ENCODE measurements at regions not wholly inside any gene's neighbourhood (a gene's known extent, or its start where the extent isn't known, plus 50 kb on each side); places are given as distances from the start of the nearest gene placed in this dataset.

DNA sequence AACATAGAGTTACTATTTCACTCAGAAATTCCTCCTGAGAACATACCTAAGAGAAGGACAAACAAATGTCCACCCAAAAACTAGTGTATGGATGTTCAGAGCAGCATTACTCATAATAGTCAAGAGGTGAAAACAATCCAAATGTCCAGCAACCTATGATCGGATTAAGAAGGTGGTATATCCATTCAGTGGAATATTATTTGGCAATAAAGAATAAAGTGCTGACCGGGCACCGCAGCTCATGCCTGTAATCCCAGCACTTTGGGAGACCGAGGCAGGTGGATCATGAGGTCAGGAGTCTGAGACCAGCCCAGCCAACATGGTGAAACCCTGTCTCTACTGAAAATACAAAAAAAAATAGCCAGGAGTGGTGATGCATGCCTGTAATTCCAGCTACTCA, 182.8 kb upstream of the AGAP1 start:
- Histone ChIP-seq H4K20me1 (replicated peaks; ENCODE audit: control insufficient read depth, extremely low read depth, insufficient read depth, low read length) (no peaks in the 10 kb centered on the region), H3K9me1 (replicated peaks; ENCODE audit: control insufficient read depth, extremely low read depth, insufficient read depth, low read length) (no peaks in the 10 kb centered on the region), H2AFZ (ENCODE audit: low read depth, low read length) (no peak overlapping the region), H3K9ac (replicated peaks; ENCODE audit: extremely low read depth, insufficient read depth, low read length) (no peak overlapping the region), H3K9me3 (replicated peaks; ENCODE audit: control insufficient read depth, insufficient read depth, low read length) (no peaks in the 10 kb centered on the region), H3K4me1 (ENCODE audit: control insufficient read depth, extremely low read depth, insufficient read depth, low read length) (no peaks in the 10 kb centered on the region), H3K4me2 (ENCODE audit: insufficient read depth, low read length) (no peak overlapping the region), H3K36me3 (ENCODE audit: control insufficient read depth in 2 of 2, extremely low read depth in 1 of 2, insufficient read depth in 2 of 2, low read length in 2 of 2) (no peaks in the 10 kb centered on the region), H3K79me2 (ENCODE audit: control insufficient read depth, insufficient read depth, low read length) (no peaks in the 10 kb centered on the region), H3K27ac (ENCODE audit: insufficient read depth, low read depth, low read length) (no peak overlapping the region), H3K27me3 (ENCODE audit: control insufficient read depth in 2 of 2, insufficient read depth in 2 of 2, low read length in 2 of 2) (no peaks in the 10 kb centered on the region), H3K4me3 (replicated peaks in 1 of 3; ENCODE audit: insufficient read depth in 1 of 3, low read depth in 1 of 3, low read length in 3 of 3) (no peak overlapping the region)
- no peak for DNase-seq (ENCODE audit: low read depth, low spot score)
- TF ChIP-seq, protein P1, sequence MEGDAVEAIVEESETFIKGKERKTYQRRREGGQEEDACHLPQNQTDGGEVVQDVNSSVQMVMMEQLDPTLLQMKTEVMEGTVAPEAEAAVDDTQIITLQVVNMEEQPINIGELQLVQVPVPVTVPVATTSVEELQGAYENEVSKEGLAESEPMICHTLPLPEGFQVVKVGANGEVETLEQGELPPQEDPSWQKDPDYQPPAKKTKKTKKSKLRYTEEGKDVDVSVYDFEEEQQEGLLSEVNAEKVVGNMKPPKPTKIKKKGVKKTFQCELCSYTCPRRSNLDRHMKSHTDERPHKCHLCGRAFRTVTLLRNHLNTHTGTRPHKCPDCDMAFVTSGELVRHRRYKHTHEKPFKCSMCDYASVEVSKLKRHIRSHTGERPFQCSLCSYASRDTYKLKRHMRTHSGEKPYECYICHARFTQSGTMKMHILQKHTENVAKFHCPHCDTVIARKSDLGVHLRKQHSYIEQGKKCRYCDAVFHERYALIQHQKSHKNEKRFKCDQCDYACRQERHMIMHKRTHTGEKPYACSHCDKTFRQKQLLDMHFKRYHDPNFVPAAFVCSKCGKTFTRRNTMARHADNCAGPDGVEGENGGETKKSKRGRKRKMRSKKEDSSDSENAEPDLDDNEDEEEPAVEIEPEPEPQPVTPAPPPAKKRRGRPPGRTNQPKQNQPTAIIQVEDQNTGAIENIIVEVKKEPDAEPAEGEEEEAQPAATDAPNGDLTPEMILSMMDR (IDR thresholded peaks at IDR 0.05; ENCODE audit: extremely low read depth in 1 of 2, insufficient read depth in 1 of 2, low read depth in 1 of 2, low read length in 2 of 2): no peak
- TF ChIP-seq POLR2AphosphoS5 (IDR thresholded peaks at IDR 0.05; ENCODE audit: insufficient read depth, low read depth, low read length) (no peak), JUN (IDR thresholded peaks at IDR 0.05; ENCODE audit: borderline replicate concordance, insufficient read depth, insufficient read length, low read depth) (no peak), GATA2 (IDR thresholded peaks at IDR 0.05; ENCODE audit: insufficient read depth, insufficient read length, low read depth, low read length) (no peak), POLR2A (IDR thresholded peaks at IDR 0.05; ENCODE audit: low read depth, low read length) (no peak), MYC (IDR thresholded peaks at IDR 0.05; ENCODE audit: low read depth, low read length) (no peak), EZH2 (IDR thresholded peaks at IDR 0.05; ENCODE audit: borderline replicate concordance, low read depth, low read length, severe bottlenecking) (no peak), FOS (IDR thresholded peaks at IDR 0.05; ENCODE audit: borderline replicate concordance, insufficient read depth, low read length) (no peak)
- TF ChIP-seq, protein P2, sequence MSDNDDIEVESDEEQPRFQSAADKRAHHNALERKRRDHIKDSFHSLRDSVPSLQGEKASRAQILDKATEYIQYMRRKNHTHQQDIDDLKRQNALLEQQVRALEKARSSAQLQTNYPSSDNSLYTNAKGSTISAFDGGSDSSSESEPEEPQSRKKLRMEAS (IDR thresholded peaks at IDR 0.05; ENCODE audit: insufficient read depth, insufficient read length): no peak
- no TSS peak for BruUV-seq (replicated peaks)
- dilution Hi-C loops (cut with MboI; ENCODE audit: extremely low pct_ligation_motif_present, low sequenced_read_pairs): no loop called here
- ChIA-PET POLR2A (no interaction called here), CTCF (no interaction called here)
- FAIRE-seq: no peak
- intact Hi-C loops (cut with micrococcal nuclease): no loop called here
